Superior temporal gyrus (tissue), 1 donor: ENCODE measurements at regions not wholly inside any gene's neighbourhood (a gene's known extent, or its start where the extent isn't known, plus 50 kb on each side); places are given as distances from the start of the nearest gene placed in this dataset.

Experiments used
- DNase-seq: peaks from one replicate; pipeline ENCODE4 v3.0.0-alpha.2; 2016; ENCODE audit errors: extremely low spot score

GRCh38 chr11:8340296-8340695 lies 76.6 kb upstream of the LMO1 start:
- DNase-seq, result no peak

- DNase-seq, result no peak
These were observed 75.9 kb upstream of the LMO1 start for GRCh38 chr11:8339592-8340022.

- DNase-seq, result peak; percentile 39
These were observed 74.5 kb upstream of the LMO1 start for GRCh38 chr11:8338138-8338537.

GRCh38 chr11:8337130-8337795 lies 73.6 kb upstream of the LMO1 start:
- no peak for DNase-seq

- DNase-seq, result no peak
These were observed 72.9 kb upstream of the LMO1 start for GRCh38 chr11:8336356-8337129.

- DNase-seq, result no peak
These were observed 72.0 kb upstream of the LMO1 start for GRCh38 chr11:8335683-8336082.

- DNase-seq, result no peak
These were observed 71.5 kb upstream of the LMO1 start for GRCh38 chr11:8335186-8335585.

GRCh38 chr11:8333811-8334401 lies 70.2 kb upstream of the LMO1 start:
- no peak for DNase-seq

- DNase-seq, result no peak
These were observed 69.7 kb upstream of the LMO1 start for GRCh38 chr11:8333376-8333775.

GRCh38 chr11:8332891-8333290 lies 69.2 kb upstream of the LMO1 start:
- DNase-seq, result no peak

GRCh38 chr11:8332196-8332595 lies 68.5 kb upstream of the LMO1 start:
- DNase-seq, result no peak

GRCh38 chr11:8331767-8332166 lies 68.1 kb upstream of the LMO1 start:
- no peak for DNase-seq

- DNase-seq, result no peak
These were observed 67.2 kb upstream of the LMO1 start for GRCh38 chr11:8330896-8331295.

- no peak for DNase-seq
These were observed 66.7 kb upstream of the LMO1 start for GRCh38 chr11:8330404-8330803.

GRCh38 chr11:8329847-8330361 lies 66.2 kb upstream of the LMO1 start:
- DNase-seq, result no peak

- DNase-seq, result no peak
These were observed 65.7 kb upstream of the LMO1 start for GRCh38 chr11:8329336-8329735.

- DNase-seq, result peak; percentile 82
These were observed 65.2 kb upstream of the LMO1 start for GRCh38 chr11:8328848-8329330.

GRCh38 chr11:8328231-8328794 lies 64.6 kb upstream of the LMO1 start:
- no peak for DNase-seq

- DNase-seq, result no peak
These were observed 64.1 kb upstream of the LMO1 start for GRCh38 chr11:8327761-8328192.

GRCh38 chr11:8326337-8326736 lies 62.7 kb upstream of the LMO1 start:
- DNase-seq, result no peak

GRCh38 chr11:8325591-8326304 lies 62.1 kb upstream of the LMO1 start:
- DNase-seq, result no peak
